ENCODE measurements at regions not wholly inside any gene's neighbourhood (a gene's known extent, or its start where the extent isn't known, plus 50 kb on each side); places are given as distances from the start of the nearest gene placed in this dataset.

- H3K36me3 ChIP-seq (ENCODE audit: control insufficient read depth, insufficient read depth, low read length): no peaks in the 10 kb centered on the region
- no peaks in the 10 kb centered on the region for H3K27me3 Mint-ChIP-seq (ENCODE audit: insufficient read depth)
- H3K4me1 ChIP-seq (ENCODE audit: control insufficient read depth, insufficient read depth, low read length): no peaks in the 10 kb centered on the region
- H3K4me3 Mint-ChIP-seq: no peak overlapping the region
- no peak overlapping the region for H3K9ac ChIP-seq (ENCODE audit: extremely low read depth, low read length, poor library complexity, severe bottlenecking)
- no peaks in the 10 kb centered on the region for H3K36me3 Mint-ChIP-seq (ENCODE audit: low read depth)
- H3K27ac Mint-ChIP-seq: no peak overlapping the region
- H3K27ac ChIP-seq (ENCODE audit: low read depth, low read length): no peak overlapping the region
- H3K4me1 Mint-ChIP-seq: peaks cover 10% of the 10 kb centered on the region
- H3K9me3 ChIP-seq (ENCODE audit: control insufficient read depth, low read length): no peaks in the 10 kb centered on the region
- WGBS, 2 experiments (ENCODE audit: insufficient coverage in 1 of 2, insufficient read length in 1 of 2): 82 to 90% methylated on average over 3 of the region's 3 CpGs
- TF ChIP-seq, protein P1, sequence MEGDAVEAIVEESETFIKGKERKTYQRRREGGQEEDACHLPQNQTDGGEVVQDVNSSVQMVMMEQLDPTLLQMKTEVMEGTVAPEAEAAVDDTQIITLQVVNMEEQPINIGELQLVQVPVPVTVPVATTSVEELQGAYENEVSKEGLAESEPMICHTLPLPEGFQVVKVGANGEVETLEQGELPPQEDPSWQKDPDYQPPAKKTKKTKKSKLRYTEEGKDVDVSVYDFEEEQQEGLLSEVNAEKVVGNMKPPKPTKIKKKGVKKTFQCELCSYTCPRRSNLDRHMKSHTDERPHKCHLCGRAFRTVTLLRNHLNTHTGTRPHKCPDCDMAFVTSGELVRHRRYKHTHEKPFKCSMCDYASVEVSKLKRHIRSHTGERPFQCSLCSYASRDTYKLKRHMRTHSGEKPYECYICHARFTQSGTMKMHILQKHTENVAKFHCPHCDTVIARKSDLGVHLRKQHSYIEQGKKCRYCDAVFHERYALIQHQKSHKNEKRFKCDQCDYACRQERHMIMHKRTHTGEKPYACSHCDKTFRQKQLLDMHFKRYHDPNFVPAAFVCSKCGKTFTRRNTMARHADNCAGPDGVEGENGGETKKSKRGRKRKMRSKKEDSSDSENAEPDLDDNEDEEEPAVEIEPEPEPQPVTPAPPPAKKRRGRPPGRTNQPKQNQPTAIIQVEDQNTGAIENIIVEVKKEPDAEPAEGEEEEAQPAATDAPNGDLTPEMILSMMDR (conservative IDR thresholded peaks at IDR 0.05): no peak
- no peak overlapping the region for H3K4me3 ChIP-seq (ENCODE audit: low read length)
- no peak for DNase-seq
- no peaks in the 10 kb centered on the region for H3K9me3 Mint-ChIP-seq
- H3K27me3 ChIP-seq (ENCODE audit: control insufficient read depth, insufficient read depth, low read length, poor library complexity, severe bottlenecking): no peaks in the 10 kb centered on the region
Measured at GRCh38 chr5:166948679-166949078, 1342.8 kb upstream of the WWC1 start.

GRCh38 chr5:166952048-166952447, 1339.4 kb upstream of the WWC1 start:
- H3K36me3 ChIP-seq (ENCODE audit: control insufficient read depth, insufficient read depth, low read length): no peaks in the 10 kb centered on the region
- H3K4me3 ChIP-seq (ENCODE audit: low read length): no peak overlapping the region
- Mint-ChIP-seq H3K4me3 (no peak overlapping the region), H3K4me1 (peaks cover 10% of the 10 kb centered on the region), H3K27ac (no peak overlapping the region), H3K9me3 (no peaks in the 10 kb centered on the region), H3K27me3 (ENCODE audit: insufficient read depth) (no peaks in the 10 kb centered on the region), H3K36me3 (ENCODE audit: low read depth) (no peaks in the 10 kb centered on the region)
- WGBS, 2 experiments (ENCODE audit: insufficient coverage in 1 of 2, insufficient read length in 1 of 2): 76 to 81% methylated on average over 3 to 4 of the region's 4 CpGs
- H3K9me3 ChIP-seq (ENCODE audit: control insufficient read depth, low read length): no peaks in the 10 kb centered on the region
- H3K4me1 ChIP-seq (ENCODE audit: control insufficient read depth, insufficient read depth, low read length): no peaks in the 10 kb centered on the region
- H3K27ac ChIP-seq (ENCODE audit: low read depth, low read length): no peak overlapping the region
- no peaks in the 10 kb centered on the region for H3K27me3 ChIP-seq (ENCODE audit: control insufficient read depth, insufficient read depth, low read length, poor library complexity, severe bottlenecking)
- no peak for DNase-seq
- H3K9ac ChIP-seq (ENCODE audit: extremely low read depth, low read length, poor library complexity, severe bottlenecking): no peak overlapping the region
- TF ChIP-seq, protein P1 (conservative IDR thresholded peaks at IDR 0.05): no peak

GRCh38 chr5:166957782-166958181, 1333.7 kb upstream of the WWC1 start:
- Mint-ChIP-seq H3K4me3 (no peak overlapping the region), H3K36me3 (ENCODE audit: low read depth) (no peaks in the 10 kb centered on the region), H3K27me3 (ENCODE audit: insufficient read depth) (no peaks in the 10 kb centered on the region), H3K27ac (no peak overlapping the region), H3K4me1 (peaks cover 16% of the 10 kb centered on the region), H3K9me3 (no peaks in the 10 kb centered on the region)
- DNase-seq: no peak
- Histone ChIP-seq H3K9ac (ENCODE audit: extremely low read depth, low read length, poor library complexity, severe bottlenecking) (no peak overlapping the region), H3K4me3 (ENCODE audit: low read length) (no peak overlapping the region), H3K27me3 (ENCODE audit: control insufficient read depth, insufficient read depth, low read length, poor library complexity, severe bottlenecking) (no peaks in the 10 kb centered on the region), H3K27ac (ENCODE audit: low read depth, low read length) (no peak overlapping the region), H3K9me3 (ENCODE audit: control insufficient read depth, low read length) (no peaks in the 10 kb centered on the region), H3K36me3 (ENCODE audit: control insufficient read depth, insufficient read depth, low read length) (no peaks in the 10 kb centered on the region), H3K4me1 (ENCODE audit: control insufficient read depth, insufficient read depth, low read length) (peaks cover 1% of the 10 kb centered on the region)
- 90 to 92% methylated on average over 3 of the region's 3 CpGs for WGBS, 2 experiments (ENCODE audit: insufficient coverage in 1 of 2, insufficient read length in 1 of 2)
- TF ChIP-seq, protein P1 (conservative IDR thresholded peaks at IDR 0.05): no peak

Measured in endodermal cell (in vitro differentiated cells).